Right ventricle myocardium superior (tissue), 1 donor: ENCODE measurements at regions not wholly inside any gene's neighbourhood (a gene's known extent, or its start where the extent isn't known, plus 50 kb on each side); places are given as distances from the start of the nearest gene placed in this dataset.

ENCODE experiments used
- ATAC-seq: fragments of 200-7000 bp; cut with Tn5 transposase; one replicate; pipeline ENCODE4 v1.9.1; 2020; ENCODE audit warnings: mild to moderate bottlenecking; ENCODE audit not compliant: poor library complexity
- DNase-seq: peaks from one replicate; pipeline ENCODE4 v3.0.0-alpha.2; 2020
- intact Hi-C: fragments of 100-400 bp; cut with DNase I; formaldehyde crosslinking; loops from one replicate; pipeline ENCODE4 v1.11.2; 2022
- donor health status: DM: no; HTN: yes; CAD: no; lungs with severe emphysema.

DNA sequence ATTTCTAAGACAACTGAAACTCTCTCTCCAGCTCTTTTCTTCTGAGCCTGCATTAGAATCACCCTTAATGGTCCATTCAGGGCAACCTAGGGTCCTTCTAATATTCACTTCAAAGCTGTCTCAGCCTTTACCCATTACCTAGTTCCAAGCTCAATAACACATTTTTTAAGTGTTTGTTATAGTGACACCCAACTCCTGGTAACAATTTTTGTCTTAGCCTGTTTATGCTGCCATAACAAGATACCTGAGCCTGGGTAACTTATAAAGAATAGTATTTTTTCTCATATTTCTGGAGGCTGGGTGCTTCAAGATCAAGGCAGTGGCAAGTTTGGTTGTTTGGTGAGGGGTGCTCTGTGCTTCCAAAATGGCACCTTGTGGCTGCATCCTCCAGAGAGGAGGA is 531.5 kb upstream of the USP24 start:
- DNase-seq: no peak
- intact Hi-C loops: no loop called here

DNA sequence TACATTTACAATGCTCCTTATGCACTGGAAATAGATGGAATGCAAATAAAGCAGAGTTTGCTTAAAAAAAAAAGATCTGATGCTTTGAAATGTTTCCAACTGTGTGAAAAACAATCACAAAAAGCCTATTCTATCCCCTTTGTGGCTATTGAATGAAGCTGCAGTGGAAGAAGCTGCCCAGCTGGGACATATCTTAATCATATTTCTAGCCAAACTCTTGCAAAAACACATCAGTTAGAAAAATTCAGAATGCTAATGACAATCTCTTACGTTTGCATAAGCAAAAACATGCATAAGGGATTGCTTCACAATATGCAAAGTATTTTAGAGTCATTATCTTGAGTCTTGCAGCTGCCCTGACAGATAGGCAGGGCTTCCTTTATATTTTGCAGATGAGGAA is 526.4 kb upstream of the USP24 start:
- peak; percentile 79 for ATAC-seq
- intact Hi-C loops: no loop called here
- DNase-seq: no peak

More for the DNA sequence above, 531.5 kb upstream of the USP24 start:
- no peak for ATAC-seq

DNA sequence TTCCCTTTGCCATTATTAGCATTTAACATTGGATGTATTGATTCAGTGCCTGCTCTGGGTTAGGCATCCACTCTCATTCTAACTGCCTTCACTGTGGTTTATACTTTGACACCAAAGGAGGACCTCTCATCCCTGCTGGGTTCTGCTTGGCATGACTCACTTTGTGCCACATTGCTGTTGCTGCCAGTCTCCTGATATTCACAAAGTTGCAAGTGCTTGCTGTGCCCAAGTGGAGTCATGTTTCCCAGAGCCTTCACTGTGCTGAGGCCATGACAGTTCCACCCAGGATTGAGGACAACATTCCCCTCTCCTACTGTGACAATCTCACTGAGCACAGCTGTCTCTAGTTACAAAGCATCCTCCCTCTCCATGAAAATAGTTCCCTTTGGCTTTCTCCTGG is 519.9 kb upstream of the USP24 start:
- ATAC-seq (no peak), DNase-seq (no peak)
- intact Hi-C loops: no loop called here

DNA sequence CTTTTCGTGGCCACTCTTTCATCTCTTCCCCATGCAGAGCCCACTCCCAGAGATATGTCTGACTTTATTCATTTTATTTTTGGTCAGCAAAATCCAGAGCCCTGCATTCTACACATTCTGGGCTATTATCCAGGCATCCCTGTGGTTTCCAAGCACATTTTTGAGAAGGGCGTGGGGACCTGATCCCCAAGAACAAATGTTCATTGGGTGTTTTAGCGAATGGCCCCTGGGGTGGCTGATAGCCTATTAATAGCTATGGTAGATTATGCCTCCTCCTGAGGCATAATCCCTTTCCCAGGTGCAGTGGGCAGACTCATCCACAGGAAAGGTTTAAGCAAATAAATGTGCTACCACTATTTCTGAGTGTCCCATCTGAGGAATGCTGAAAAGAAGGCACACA is 511.8 kb upstream of the USP24 start:
- no peak for DNase-seq
- no peak for ATAC-seq

DNA sequence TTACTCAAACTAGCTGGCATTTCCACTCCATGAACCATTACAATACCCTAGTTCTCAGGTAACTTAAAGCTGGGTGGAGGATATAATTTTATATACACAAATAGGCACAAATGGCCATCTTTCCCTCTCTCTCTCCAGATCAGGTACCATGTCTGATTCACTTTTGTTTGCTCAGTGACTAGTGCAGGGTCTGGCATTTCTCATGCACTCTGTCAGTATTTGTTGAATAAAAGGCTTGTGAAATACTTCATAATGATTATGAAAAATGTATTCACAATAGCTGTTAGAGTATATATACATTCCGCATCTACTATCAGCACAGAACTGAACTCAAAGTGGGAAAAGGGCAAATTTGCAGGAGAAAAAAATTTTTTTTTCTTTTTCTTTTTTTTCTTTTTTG is 510.2 kb upstream of the USP24 start:
- ATAC-seq: no peak
- DNase-seq: no peak
- intact Hi-C loops: no loop called here

More for the DNA sequence above, 511.8 kb upstream of the USP24 start:
- intact Hi-C loops: no loop called here

DNA sequence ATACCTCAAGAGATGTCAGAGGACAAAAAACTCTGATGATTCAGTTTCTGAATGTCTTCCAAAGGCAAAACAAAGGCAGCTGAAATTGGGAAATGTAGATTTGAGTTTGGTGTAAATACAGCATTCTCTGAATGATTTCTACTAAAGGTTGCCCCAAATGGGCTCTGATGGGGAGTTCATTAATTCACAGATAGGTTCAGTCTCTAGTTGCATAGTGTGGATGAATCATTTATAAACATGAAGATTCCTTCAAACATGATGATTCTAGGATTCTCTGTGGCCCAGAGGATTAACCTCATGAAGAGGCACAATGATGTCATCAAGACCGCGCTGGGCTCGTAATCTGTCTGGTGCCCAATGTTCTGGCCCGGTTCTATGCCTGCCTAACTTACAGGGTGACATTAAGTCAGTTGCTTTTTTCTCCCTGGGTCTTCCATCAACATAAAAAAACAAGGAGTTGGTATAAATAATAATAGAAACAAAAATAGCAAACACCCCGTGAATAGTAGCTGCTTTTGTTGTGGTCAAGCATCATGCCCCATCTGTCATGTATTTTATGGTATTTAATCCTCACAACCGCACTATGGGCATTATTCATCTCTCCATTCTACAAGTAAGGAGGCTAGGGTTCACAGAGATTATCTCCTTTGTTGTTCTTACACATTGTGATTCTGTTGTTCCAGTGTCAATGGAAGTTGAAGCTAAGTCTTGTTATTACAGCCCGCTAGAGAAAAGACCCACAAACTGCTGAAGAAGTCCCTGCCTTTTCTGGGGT is 509.6 kb upstream of the USP24 start:
- ATAC-seq (no peak), DNase-seq (no peak)
- intact Hi-C loops: no loop called here

DNA sequence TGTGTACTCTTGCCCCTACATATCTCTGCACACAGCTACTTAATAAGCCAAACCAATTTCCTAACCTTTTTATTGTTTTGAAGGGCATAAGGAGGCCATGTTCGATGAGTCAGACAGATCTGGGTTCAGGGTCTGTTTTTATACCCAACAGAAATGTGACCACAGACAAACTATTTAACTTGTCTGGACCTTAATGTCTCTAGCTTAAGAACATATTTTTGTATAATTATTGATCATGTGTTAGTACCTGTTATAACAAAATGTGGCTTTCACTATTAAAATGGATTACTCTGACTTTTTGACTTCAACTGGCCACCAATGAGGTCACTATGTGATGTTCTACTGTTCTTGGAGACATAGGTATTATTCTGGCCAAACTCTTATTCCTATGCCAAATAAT is 507.8 kb upstream of the USP24 start:
- no peak for DNase-seq
- ATAC-seq: no peak
- intact Hi-C loops: no loop called here

DNA sequence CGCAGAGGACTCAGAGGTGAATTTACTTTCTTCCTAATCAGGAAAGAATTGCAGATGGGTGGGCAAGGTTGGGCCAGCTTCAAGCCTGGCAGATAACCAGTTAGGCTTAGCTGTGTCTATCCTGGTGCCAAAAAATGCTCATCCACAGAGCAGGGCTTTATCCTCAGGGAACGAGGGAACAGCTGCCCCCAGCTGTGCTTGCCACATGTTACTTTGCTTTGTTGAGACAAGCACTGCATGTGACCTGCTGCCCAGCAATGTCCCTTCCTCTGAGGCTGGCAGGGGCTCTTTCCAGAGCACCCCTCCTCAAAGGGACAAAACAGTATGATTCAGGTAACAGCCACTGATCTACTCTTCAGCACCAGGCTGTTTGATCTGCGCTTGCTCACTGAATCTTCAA is 505.1 kb upstream of the USP24 start:
- intact Hi-C loops: no loop called here
- DNase-seq (peak; percentile 53), ATAC-seq (no peak)

DNA sequence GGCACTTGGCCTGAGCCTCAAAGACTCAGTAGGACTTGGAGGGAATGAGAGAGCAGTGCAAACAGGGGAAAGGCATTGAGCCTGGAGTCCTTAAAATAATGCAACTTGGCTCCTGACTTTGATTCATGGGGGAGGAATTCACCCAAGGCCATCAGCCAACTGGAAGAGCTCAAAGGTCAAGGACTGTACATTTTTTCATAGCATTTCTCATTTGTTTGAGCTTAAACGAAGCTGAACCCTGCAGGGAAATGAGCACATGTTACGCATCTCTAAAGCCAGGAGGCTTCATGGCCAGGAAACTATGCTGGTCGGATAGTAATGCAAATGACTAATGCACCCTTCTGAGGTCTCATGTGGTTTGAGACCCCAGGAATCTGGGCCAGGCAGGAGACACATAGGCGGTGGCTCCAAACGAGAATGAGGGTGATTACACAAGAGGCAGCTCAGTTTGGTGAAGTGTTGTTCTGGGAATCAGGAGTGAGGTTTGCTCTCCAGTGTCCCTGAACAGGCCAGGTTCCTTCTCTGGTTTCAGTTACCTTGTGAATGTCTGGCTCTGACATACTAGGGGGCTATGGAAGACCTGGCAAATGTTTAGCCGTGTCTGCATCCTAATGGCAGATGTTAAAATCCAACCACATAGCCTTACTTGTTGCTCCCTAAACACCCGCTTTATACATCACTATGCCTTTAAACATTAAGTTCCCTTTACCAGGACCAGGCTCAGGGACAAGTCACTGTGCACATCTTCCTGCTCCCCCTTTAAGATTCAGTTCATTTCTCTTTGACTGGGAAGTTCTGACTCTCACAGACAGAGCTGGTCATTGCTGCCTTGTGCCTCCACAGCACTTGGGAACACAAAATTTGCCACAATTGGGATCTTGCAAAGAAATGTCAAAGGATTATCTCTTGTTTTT is 503.9 kb upstream of the USP24 start:
- DNase-seq (peak; percentile 49), ATAC-seq (peak; percentile 91)
- intact Hi-C loops: no loop called here

DNA sequence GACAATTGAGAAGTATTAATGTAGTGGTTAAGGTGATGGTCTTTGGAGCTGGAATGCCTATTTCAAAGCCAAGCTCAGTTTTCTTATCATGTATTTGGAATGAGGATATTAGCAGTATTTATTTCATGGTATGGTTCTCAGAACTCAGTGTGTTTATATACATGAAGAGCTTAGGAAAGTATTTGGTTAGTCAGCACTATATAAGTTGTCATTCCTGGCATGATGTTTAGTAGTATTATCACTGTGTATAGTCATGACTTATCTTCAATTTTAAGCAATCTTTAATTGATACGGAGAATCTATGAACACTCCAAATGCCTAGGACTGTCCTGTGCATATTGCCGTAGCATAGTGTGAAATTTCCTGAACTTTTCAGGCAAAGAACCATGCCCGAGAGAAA is 501.9 kb upstream of the USP24 start:
- intact Hi-C loops: no loop called here
- ATAC-seq (no peak), DNase-seq (no peak)

DNA sequence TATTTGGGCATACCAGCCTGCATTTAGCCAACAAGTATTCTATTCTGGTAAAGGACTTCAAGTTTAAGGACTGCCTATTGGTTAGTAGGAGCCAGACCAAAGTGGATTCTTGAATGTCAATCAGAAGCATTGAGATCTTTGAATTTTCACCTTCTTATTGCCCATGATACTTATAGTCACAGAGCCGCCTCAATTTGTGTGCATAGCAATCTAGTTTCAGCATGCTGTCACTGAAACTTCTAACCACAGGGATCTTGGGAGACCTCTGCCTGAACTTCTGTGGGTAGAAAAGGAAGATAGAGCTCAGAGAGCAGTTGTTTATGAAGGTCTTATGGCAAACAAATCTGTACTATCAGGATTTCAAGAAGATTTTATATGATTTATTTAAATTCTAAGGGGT is 501.4 kb upstream of the USP24 start:
- intact Hi-C loops: no loop called here
- ATAC-seq (no peak), DNase-seq (no peak)

DNA sequence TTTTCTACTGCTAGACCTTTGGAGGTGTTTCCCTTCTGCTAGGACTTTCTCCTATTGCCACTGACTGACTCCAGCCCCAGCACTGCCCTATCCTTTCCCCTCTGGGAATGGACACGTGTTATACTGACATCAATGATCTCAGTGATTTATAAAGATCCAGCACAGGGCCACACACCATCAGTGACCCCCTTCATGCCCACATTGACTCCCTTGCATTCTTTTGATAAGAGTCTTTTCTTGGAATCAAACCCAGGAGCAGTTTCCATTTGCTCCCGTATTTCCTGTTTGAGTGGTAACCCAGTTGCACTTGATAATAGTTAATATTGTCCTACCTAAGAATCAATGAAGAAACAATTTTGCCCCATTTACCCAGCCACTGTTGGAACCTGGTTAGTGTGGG is 501.0 kb upstream of the USP24 start:
- ATAC-seq (no peak), DNase-seq (no peak)
- intact Hi-C loops: no loop called here

DNA sequence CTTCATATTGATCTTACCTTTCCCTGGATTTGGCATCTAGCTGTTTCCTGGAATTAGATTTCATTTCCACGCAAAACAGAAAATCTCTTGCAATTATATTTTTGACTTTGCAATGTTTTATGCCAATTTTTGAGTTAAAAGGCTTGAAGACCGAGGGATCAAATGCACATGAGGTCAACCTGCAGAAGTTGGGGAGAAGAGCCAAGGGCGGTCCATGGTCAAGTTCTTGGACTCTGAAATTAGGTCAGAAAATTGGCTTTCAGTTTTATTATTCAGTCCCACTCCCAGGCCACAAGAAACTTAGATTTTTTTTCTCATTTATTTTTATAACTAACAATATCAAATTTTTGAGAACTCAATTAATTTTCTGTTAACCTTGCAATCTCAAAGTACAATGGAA is 499.1 kb upstream of the USP24 start:
- DNase-seq: no peak
- intact Hi-C loops: no loop called here
- no peak for ATAC-seq

DNA sequence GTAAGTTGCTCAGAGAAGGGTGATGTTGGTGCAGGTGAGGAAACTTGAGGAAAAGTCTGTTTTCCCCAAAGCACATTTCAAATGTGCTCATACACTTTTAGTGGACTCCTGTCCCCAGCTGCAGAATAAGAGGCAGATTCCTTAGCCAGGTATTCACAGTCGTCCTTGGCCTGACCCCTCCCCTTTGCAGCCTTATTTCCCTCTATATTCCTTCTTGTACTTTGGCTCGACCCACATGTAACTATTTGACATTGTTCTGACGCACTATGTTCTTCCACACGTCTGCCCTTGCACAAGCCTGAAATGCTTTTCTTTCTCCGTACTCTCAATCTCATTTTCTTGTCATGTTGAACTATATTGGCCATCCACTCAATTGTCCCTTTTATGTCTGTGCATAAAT is 498.4 kb upstream of the USP24 start:
- intact Hi-C loops: no loop called here
- no peak for DNase-seq
- ATAC-seq: no peak

DNA sequence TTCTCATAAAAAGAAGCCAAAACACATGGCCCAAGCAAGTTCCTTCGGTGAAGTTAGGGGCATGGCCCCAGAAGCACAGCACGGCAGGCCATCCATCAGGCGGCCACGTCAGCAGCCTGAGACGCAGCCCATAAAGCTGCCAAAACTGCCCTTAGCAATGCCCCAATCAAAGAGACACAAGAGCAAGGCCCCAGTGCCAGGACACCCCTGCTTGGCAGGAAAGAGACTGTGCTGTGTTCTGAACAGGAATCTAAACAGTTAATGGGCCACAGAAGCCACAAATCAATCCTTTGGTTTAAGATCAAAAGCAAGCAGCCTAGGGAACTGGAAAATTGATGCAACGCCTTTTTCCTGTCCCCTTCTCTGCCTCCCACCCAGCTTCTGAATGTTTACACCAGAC is 497.0 kb upstream of the USP24 start:
- ATAC-seq: no peak
- intact Hi-C loops: no loop called here
- DNase-seq: no peak

DNA sequence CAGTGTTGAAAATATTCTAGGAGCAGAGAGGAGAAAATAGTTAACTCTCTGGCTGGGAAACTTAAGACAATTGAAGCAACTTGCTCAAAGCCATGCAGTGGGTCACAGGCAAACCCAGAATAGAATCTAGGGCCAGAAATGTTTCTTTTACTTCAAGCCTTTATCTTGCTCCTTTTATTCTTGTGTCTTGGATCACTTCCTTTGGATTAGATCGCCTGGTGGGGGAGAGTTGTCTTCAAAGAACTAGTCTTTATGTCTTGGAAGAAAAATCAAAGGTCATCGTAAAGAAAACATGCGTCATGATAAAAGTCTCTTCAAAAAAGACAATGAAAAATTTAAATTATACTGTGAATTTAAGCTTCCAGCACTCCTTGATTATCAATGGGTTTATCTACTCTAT is 493.6 kb upstream of the USP24 start:
- ATAC-seq (no peak), DNase-seq (no peak)
- intact Hi-C loops: no loop called here

DNA sequence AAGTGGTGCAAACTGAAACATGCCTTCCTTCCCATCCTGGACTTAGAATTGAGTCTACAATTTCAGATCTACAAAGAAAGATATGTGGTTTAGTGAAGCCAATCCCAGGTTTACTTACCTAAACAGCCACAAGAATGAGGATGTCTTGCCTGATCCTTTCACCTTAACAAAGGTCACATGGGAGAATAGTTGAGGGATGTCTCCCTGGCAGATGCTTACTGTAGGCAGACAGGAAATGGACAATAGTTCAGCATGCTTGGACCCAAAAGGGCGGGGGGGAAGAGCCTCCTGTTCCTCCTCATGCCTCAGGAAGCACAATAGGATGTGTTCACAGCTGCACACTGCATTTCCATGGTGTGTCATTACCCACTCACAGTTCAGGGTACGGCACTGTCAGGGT is 492.7 kb upstream of the USP24 start:
- DNase-seq (no peak), ATAC-seq (no peak)
- intact Hi-C loops: no loop called here

DNA sequence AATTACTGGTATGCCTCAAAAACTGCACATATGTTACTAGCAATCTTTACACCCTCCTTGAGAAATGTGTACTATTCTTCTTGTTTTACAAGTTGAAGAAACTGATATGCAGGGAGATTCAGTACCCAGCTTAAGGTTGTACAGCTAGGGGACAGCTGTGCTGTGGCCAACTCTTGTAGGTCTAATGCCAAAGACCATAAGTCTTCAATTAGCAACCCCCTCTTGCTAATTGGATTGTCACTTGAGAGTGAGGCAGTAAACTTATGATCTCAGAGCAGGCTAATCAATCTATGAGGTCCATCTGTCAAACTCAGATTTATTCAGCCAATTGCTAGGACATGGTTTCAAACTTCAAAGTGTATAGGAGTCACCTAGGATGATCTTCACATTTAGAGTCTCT is 492.0 kb upstream of the USP24 start:
- intact Hi-C loops: no loop called here
- ATAC-seq (no peak), DNase-seq (no peak)

DNA sequence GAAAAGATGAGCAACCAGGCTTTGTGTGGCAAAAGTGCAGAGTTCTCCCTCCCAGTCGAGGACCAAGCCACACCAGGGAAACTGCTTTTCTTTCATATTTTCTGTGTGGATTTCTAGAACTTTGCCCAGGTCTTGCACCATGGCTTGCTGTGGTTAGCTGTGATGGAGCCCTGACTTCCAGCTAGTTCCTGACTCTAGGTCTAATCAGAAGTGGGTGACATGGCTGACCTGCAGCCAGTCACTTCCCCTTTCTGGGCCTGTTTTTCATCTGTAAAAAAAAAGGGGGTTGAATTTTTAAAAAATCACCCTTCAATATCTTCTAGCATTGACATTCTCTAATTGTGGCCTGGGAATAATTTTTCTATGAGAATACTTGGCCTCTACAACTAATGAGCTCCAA is 491.2 kb upstream of the USP24 start:
- DNase-seq (no peak), ATAC-seq (no peak)
- intact Hi-C loops: no loop called here

DNA sequence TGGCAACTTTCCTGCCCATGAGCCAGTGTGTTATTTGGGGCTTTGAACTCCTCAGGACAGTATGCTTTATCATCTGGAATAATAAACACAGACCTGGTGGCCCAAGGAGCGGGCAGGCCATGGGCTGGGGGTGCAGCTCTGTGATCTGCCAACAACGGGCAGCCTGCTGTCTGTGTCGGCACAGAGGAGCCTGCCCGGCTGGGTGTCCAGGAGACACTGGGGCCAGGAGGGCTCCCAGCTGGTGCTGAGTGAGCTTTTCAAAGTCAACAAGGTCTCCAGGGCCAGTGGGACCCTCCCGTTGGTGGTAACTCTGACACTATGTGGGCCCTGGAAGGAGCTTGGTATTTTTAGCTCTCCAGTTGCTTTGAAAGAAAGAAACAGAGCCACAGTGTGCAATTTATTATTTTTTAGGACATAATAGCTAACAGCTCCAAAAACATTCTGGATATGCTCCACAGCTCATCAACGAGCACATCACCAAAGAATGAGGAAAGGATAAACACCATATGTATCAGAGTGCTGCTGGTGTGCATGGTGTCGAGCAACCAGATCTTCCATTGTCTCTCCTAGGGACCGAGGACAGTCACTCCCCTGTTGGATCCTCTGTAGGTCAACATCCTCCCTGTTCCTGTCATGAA is 488.7 kb upstream of the USP24 start:
- DNase-seq: no peak
- intact Hi-C loops: no loop called here
- ATAC-seq: no peak
